IMR-90 (cell line): ENCODE measurements at regions not wholly inside any gene's neighbourhood (a gene's known extent, or its start where the extent isn't known, plus 50 kb on each side); places are given as distances from the start of the nearest gene placed in this dataset.

Source experiments
- ATAC-seq: fragments of 200-7000 bp; cut with Tn5 transposase; 2 replicates; pipeline ENCODE4 v1.9.1; 2020; ENCODE audit warnings: low read depth, mild to moderate bottlenecking, moderate library complexity
- BruUV-seq: library from RNA; stranded (reverse); fragments of 400-500 nt; replicated peaks from 2 replicates; lab custom pipeline; 2021; lab: Mats Ljungman, UMichigan
- CTCF ChIA-PET: fragments of 300-600 bp; formaldehyde crosslinking; extraction: SDS; loops from one replicate; lab custom pipeline; 2021; ENCODE audit warnings: antibody characterized with exemption; lab: Yijun Ruan, JAX
- POLR2A ChIA-PET: fragments of 300-600 bp; sonication (Branson Sonifier 250); formaldehyde crosslinking; loops from one replicate; lab custom pipeline; 2022; ENCODE audit warnings: antibody characterized with exemption; ENCODE audit not compliant: unreplicated experiment; lab: Charles Lee
- DNase-seq: peaks from one replicate; pipeline ENCODE4 v3.0.0; 2013
- H2AFZ ChIP-seq: replicated peaks from 2 replicates; pipeline ENCODE3; 2013; ENCODE audit warnings: low read length, mild to moderate bottlenecking; ENCODE audit not compliant: poor library complexity
- H2AK5ac ChIP-seq: 2 replicates; pipeline ENCODE4 v1.6.1; 2013; ENCODE audit warnings: low read depth, low read length, inconsistent platforms
- H2AK9ac ChIP-seq: replicated peaks from 2 replicates; pipeline ENCODE3; 2013; ENCODE audit warnings: mild to moderate bottlenecking, low read depth, low read length, moderate library complexity; ENCODE audit not compliant: poor library complexity
- H2BK120ac ChIP-seq: 2 replicates; pipeline ENCODE4 v1.6.1; 2013; ENCODE audit warnings: low read depth, low read length, inconsistent platforms
- H2BK15ac ChIP-seq: 3 replicates; pipeline ENCODE4 v1.6.1; 2013; ENCODE audit warnings: low read depth, low read length, inconsistent platforms
- H2BK20ac ChIP-seq: 2 replicates; pipeline ENCODE4 v1.6.1; 2013; ENCODE audit warnings: low read depth, mild to moderate bottlenecking, inconsistent platforms, low read length, moderate library complexity
- H2BK5ac ChIP-seq: 2 replicates; pipeline ENCODE4 v1.6.1; 2013; ENCODE audit warnings: mild to moderate bottlenecking, low read depth, low read length, inconsistent platforms; ENCODE audit not compliant: poor library complexity, severe bottlenecking
- H3K14ac ChIP-seq: replicated peaks from 2 replicates; pipeline ENCODE4 v1.6.1; 2013; ENCODE audit warnings: low read depth, low read length, inconsistent platforms
- H3K18ac ChIP-seq: 2 replicates; pipeline ENCODE4 v1.6.1; 2013; ENCODE audit warnings: low read depth, low read length, control low read depth
- H3K23ac ChIP-seq: 2 replicates; pipeline ENCODE4 v1.6.1; 2013; ENCODE audit warnings: low read depth, low read length, inconsistent platforms
- H3K27ac ChIP-seq: 2 replicates; pipeline ENCODE4 v1.5.1; 2013; ENCODE audit warnings: mild to moderate bottlenecking, control low read depth, low read length; ENCODE audit not compliant: insufficient read depth
- H3K27me3 ChIP-seq: 2 replicates; pipeline ENCODE4 v1.6.1; 2013; ENCODE audit warnings: low read length; ENCODE audit not compliant: control insufficient read depth, insufficient read depth
- H3K36me3 ChIP-seq: 2 replicates; pipeline ENCODE4 v1.6.1; 2013; ENCODE audit warnings: low read length, mixed read lengths; ENCODE audit not compliant: control insufficient read depth, insufficient read depth
- H3K4ac ChIP-seq: 2 replicates; pipeline ENCODE4 v1.6.1; 2013; ENCODE audit warnings: low read depth, low read length, inconsistent platforms
- H3K4me1 ChIP-seq: 2 replicates; pipeline ENCODE4 v1.6.1; 2013; ENCODE audit warnings: low read length, mixed read lengths; ENCODE audit not compliant: control insufficient read depth, insufficient read depth
- H3K4me2 ChIP-seq: 2 replicates; pipeline ENCODE4 v1.6.1; 2013; ENCODE audit warnings: low read depth, mild to moderate bottlenecking, control low read depth, low read length, moderate library complexity
- H3K4me3 ChIP-seq: 2 replicates; pipeline ENCODE4 v1.5.1; 2013; ENCODE audit warnings: low read depth, mild to moderate bottlenecking, control low read depth, low read length, moderate library complexity; ENCODE audit not compliant: insufficient read depth
- H3K56ac ChIP-seq: 2 replicates; pipeline ENCODE4 v1.6.1; 2013; ENCODE audit warnings: low read length, inconsistent platforms; ENCODE audit not compliant: insufficient read depth; ENCODE audit errors: extremely low read depth
- H3K79me1 ChIP-seq, 2 experiments: 2 replicates each; pipeline ENCODE4 v1.6.1; 2013; ENCODE audit warnings: low read length in 2 of 2, inconsistent platforms in 1 of 2, low read depth in 1 of 2
- H3K9ac ChIP-seq: 2 replicates; pipeline ENCODE4 v1.6.1; 2013; ENCODE audit warnings: low read depth, low read length, control low read depth
- H3K9me1 ChIP-seq: 2 replicates; pipeline ENCODE4 v1.6.1; 2013; ENCODE audit warnings: low read length, inconsistent platforms; ENCODE audit not compliant: insufficient read depth
- H3K9me3 ChIP-seq: 2 replicates; pipeline ENCODE4 v1.6.1; 2013; ENCODE audit warnings: low read length; ENCODE audit not compliant: control insufficient read depth, insufficient read depth
- H4K20me1 ChIP-seq: 2 replicates; pipeline ENCODE4 v1.6.1; 2013; ENCODE audit warnings: low read length, inconsistent platforms; ENCODE audit not compliant: insufficient read depth
- H4K5ac ChIP-seq: 2 replicates; pipeline ENCODE4 v1.6.1; 2013; ENCODE audit warnings: mild to moderate bottlenecking, low read depth, low read length, control low read depth
- H4K8ac ChIP-seq, 2 experiments: 2 replicates each; pipeline ENCODE4 v1.6.1; 2013; ENCODE audit warnings: low read depth in 2 of 2, low read length in 2 of 2, control low read depth in 1 of 2, inconsistent platforms in 1 of 2
- H4K91ac ChIP-seq: 2 replicates; pipeline ENCODE4 v1.6.1; 2013; ENCODE audit warnings: low read depth, low read length, inconsistent platforms; ENCODE audit not compliant: insufficient read depth
- BHLHE40 ChIP-seq: fragments of 150-350 bp; IDR thresholded peaks from 2 replicates; pipeline ENCODE4 v1.6.1; 2016; ENCODE audit warnings: mild to moderate bottlenecking, low read depth, low read length
- CEBPB ChIP-seq: IDR thresholded peaks from 2 replicates; pipeline ENCODE4 v1.6.1; 2012; ENCODE audit warnings: low read depth, low read length, improper control_type of control experiment
- CTCF ChIP-seq: conservative IDR thresholded peaks from 2 replicates; pipeline ENCODE4 v1.5.1; 2012; ENCODE audit warnings: mild to moderate bottlenecking, low read depth, low read length, improper control_type of control experiment
- ELK1 ChIP-seq: fragments of 150-350 bp; IDR thresholded peaks from 2 replicates; pipeline ENCODE4 v1.6.1; 2016; ENCODE audit warnings: low read depth, mild to moderate bottlenecking, low read length, moderate library complexity, borderline replicate concordance
- MAFK ChIP-seq: IDR thresholded peaks from 2 replicates; pipeline ENCODE4 v1.6.1; 2012; ENCODE audit warnings: low read depth, low read length, improper control_type of control experiment
- MAZ ChIP-seq: IDR thresholded peaks from 2 replicates; pipeline ENCODE4 v1.6.1; 2012; ENCODE audit warnings: low read depth, mild to moderate bottlenecking, low read length, improper control_type of control experiment, moderate library complexity, borderline replicate concordance
- MXI1 ChIP-seq: IDR thresholded peaks from 2 replicates; pipeline ENCODE4 v1.6.1; 2012; ENCODE audit warnings: low read depth, mild to moderate bottlenecking, low read length, moderate library complexity, borderline replicate concordance
- NFE2L2 ChIP-seq: fragments of 150-350 bp; IDR thresholded peaks from 2 replicates; pipeline ENCODE4 v1.6.1; 2016; ENCODE audit warnings: low read depth, mild to moderate bottlenecking, low read length
- POLR2A ChIP-seq: IDR thresholded peaks from 2 replicates; pipeline ENCODE4 v1.6.1; 2012; ENCODE audit warnings: mild to moderate bottlenecking, low read depth, low read length
- RAD21 ChIP-seq: IDR thresholded peaks from 2 replicates; pipeline ENCODE4 v1.6.1; 2012; ENCODE audit warnings: low read length, improper control_type of control experiment
- RFX5 ChIP-seq: IDR thresholded peaks from 2 replicates; pipeline ENCODE4 v1.8.0; 2012; ENCODE audit warnings: low read depth, mild to moderate bottlenecking, low read length, moderate library complexity
- SMC3 ChIP-seq: fragments of 150-350 bp; IDR thresholded peaks from 2 replicates; pipeline ENCODE4 v1.6.1; 2016; ENCODE audit warnings: low read depth, mild to moderate bottlenecking, antibody characterized with exemption, low read length, moderate library complexity
- USF2 ChIP-seq: fragments of 150-350 bp; IDR thresholded peaks from 2 replicates; pipeline ENCODE4 v1.6.1; 2017; ENCODE audit warnings: mild to moderate bottlenecking, antibody characterized with exemption, low read length, low read depth
- whole genome bisulfite sequencing, 2 experiments: methylation state at CpG; one replicate each; pipeline versions ENCODE4 v1.1.5 to v1.1.7; 2013; ENCODE audit warnings: missing lambda C conversion rate in 2 of 2; ENCODE audit not compliant: insufficient read length in 1 of 2; ENCODE audit errors: extremely low coverage in 2 of 2; 5-methylcytosine and 5-hydroxymethylcytosine counted together
- dilution Hi-C: fragments of 300-500 bp; cut with HindIII; formaldehyde crosslinking; loops from one replicate; pipeline ENCODE4 v1.14.3; 2018; ENCODE audit warnings: low sequenced_read_pairs; ENCODE audit not compliant: unreplicated experiment
- in situ Hi-C: fragments of 300-500 bp; cut with MboI; formaldehyde crosslinking; loops from 3 replicates; pipeline ENCODE4 v1.14.3; 2019; ENCODE audit warnings: low sequenced_read_pairs, inconsistent platforms, mixed read lengths
- intact Hi-C: fragments of 100-400 bp; cut with micrococcal nuclease; formaldehyde crosslinking; loops from 2 replicates; pipeline ENCODE4 v1.10.0; 2022

GRCh38 chr6:95780037-95780436, 202.7 kb downstream of the MANEA start:
- Histone ChIP-seq H2AK9ac (no peak overlapping the region), H3K4me3 (no peak overlapping the region), H4K8ac (no peak overlapping the region), H3K18ac (no peak overlapping the region), H2AK5ac (no peak overlapping the region), H2BK15ac (no peak overlapping the region), H2BK20ac (no peak overlapping the region), H3K14ac (no peak overlapping the region), H2AFZ (no peak overlapping the region), H3K27me3 (no peaks in the 10 kb centered on the region), H2BK5ac (no peak overlapping the region), H3K23ac (no peak overlapping the region), H4K91ac (no peak overlapping the region), H3K4me1 (no peaks in the 10 kb centered on the region), H3K9me3 (peaks cover 3% of the 10 kb centered on the region), H3K4ac (no peak overlapping the region), H4K5ac (no peak overlapping the region), H3K9ac (no peak overlapping the region), H3K79me1 (no peaks in the 10 kb centered on the region), H3K36me3 (no peaks in the 10 kb centered on the region), H3K56ac (no peak overlapping the region), H4K20me1 (no peaks in the 10 kb centered on the region), H3K9me1 (no peaks in the 10 kb centered on the region), H3K4me2 (no peak overlapping the region), H3K27ac (no peak overlapping the region), H2BK120ac (no peak overlapping the region)
- in situ Hi-C loops (no loop called here), dilution Hi-C loops (no loop called here), intact Hi-C loops (no loop called here)
- no peak for TF ChIP-seq ELK1
- TF ChIP-seq MXI1 = no peak
- TF ChIP-seq BHLHE40 = no peak
- TF ChIP-seq MAZ = no peak
- no peak for TF ChIP-seq MAFK
- no peak for TF ChIP-seq POLR2A
- TF ChIP-seq USF2 = no peak
- no peak for TF ChIP-seq RAD21
- no peak for TF ChIP-seq NFE2L2
- TF ChIP-seq CEBPB = no peak
- TF ChIP-seq CTCF = no peak
- TF ChIP-seq RFX5 = no peak
- no peak for TF ChIP-seq SMC3
- ATAC-seq = no peak
- DNase-seq = no peak
- ChIA-PET POLR2A (no interaction called here), CTCF (no interaction called here)
- no CpG with 5 or more reads among the region's 1 CpG for WGBS, 2 experiments
- no TSS peak for BruUV-seq
